ENCODE measurements at regions not wholly inside any gene's neighbourhood (a gene's known extent, or its start where the extent isn't known, plus 50 kb on each side); places are given as distances from the start of the nearest gene placed in this dataset.

DNA sequence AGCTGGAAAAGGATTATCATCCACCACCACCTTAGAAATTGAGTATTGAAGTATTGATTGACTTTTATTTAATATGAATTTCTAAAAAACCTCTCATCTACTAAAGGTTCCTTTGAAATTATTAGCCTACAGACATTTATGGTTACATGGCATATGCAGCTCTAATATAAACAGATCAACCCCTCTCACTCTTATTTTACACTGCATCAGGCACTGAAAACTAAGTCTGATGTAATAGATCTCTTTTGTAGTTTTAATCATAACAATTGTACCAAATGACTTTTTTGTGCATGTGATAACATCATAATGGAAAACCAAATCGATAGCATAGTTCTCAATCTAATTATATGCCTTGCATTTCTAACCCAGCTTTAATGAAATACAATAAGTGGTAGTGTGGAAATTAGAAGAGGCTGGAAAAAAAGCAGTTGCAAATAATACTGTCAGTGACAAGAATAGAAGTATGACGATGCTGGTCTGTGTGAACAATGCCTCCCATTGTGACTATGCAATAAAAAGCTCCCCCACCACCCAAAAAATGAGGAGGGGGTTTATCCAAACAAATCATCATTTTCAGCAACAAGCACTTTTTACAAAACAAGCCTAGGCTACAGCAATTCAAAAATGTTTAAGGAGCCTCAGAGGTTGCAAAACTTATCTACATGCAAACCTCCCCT lies 426.5 kb upstream of the NFIA start:
- TF ChIP-seq GABPA (IDR thresholded peaks at IDR 0.05 in 1 of 2, conservative IDR thresholded peaks at IDR 0.05 in 1 of 2) (no peak), YY1 (IDR thresholded peaks at IDR 0.05) (no peak), TAF1 (conservative IDR thresholded peaks at IDR 0.05) (no peak)
- TF ChIP-seq, protein P1, sequence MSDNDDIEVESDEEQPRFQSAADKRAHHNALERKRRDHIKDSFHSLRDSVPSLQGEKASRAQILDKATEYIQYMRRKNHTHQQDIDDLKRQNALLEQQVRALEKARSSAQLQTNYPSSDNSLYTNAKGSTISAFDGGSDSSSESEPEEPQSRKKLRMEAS (IDR thresholded peaks at IDR 0.05): no peak
- TF ChIP-seq, protein P2, sequence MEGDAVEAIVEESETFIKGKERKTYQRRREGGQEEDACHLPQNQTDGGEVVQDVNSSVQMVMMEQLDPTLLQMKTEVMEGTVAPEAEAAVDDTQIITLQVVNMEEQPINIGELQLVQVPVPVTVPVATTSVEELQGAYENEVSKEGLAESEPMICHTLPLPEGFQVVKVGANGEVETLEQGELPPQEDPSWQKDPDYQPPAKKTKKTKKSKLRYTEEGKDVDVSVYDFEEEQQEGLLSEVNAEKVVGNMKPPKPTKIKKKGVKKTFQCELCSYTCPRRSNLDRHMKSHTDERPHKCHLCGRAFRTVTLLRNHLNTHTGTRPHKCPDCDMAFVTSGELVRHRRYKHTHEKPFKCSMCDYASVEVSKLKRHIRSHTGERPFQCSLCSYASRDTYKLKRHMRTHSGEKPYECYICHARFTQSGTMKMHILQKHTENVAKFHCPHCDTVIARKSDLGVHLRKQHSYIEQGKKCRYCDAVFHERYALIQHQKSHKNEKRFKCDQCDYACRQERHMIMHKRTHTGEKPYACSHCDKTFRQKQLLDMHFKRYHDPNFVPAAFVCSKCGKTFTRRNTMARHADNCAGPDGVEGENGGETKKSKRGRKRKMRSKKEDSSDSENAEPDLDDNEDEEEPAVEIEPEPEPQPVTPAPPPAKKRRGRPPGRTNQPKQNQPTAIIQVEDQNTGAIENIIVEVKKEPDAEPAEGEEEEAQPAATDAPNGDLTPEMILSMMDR (IDR thresholded peaks at IDR 0.05; ENCODE audit: low read depth, low read length, missing input control): no peak
- TF ChIP-seq, protein P3, sequence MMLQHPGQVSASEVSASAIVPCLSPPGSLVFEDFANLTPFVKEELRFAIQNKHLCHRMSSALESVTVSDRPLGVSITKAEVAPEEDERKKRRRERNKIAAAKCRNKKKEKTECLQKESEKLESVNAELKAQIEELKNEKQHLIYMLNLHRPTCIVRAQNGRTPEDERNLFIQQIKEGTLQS (IDR thresholded peaks at IDR 0.05): no peak
